ENCODE measurements at regions not wholly inside any gene's neighbourhood (a gene's known extent, or its start where the extent isn't known, plus 50 kb on each side); places are given as distances from the start of the nearest gene placed in this dataset.

DNA sequence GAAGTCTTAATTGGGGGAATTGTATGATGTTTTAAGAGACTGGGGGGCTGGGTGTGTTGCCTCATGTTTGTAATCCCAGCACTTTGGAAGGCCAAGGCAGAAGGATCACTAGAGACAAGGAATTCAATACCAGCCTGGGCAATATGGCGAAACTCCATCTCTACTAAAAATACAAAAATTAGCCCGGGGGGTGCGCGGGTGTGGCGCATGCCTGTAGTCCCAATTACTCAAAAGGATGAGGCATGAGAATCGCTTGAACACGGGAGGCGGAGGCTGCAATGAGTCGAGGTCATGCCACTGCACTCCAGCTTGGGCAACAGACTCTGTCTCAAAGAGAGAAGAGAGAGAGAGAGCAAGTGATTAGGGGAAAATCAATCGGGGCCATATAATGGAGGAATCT, 600.5 kb downstream of the SLC16A7 start:
- Histone ChIP-seq H3K36me3 (replicated peaks in 1 of 2) (no peaks in the 10 kb centered on the region), H3K4me1 (replicated peaks in 1 of 2) (no peaks in the 10 kb centered on the region), H3K9me3 (replicated peaks in 1 of 3) (no peaks in the 10 kb centered on the region), H3K27ac (no peak overlapping the region), H3K27me3 (no peaks in the 10 kb centered on the region), H3K4me3 (no peak overlapping the region)
- WGBS, 4 donors, result 88 to 94% (median 91%) methylated on average over 10 of the region's 10 CpGs
- DNase-seq, result no peak
- TF ChIP-seq POLR2A (IDR thresholded peaks at IDR 0.05) (no peak), CTCF (IDR thresholded peaks at IDR 0.05) (no peak)
- intact Hi-C loops (cut with DNase I), result no loop called here

GRCh38 chr12:60197589-60197988, 601.8 kb downstream of the SLC16A7 start:
- no peak for DNase-seq
- intact Hi-C loops (cut with DNase I), result no loop called here
- TF ChIP-seq POLR2A (IDR thresholded peaks at IDR 0.05) (no peak), CTCF (IDR thresholded peaks at IDR 0.05) (no peak)
- Histone ChIP-seq H3K27me3 (no peaks in the 10 kb centered on the region), H3K36me3 (replicated peaks in 1 of 2) (no peaks in the 10 kb centered on the region), H3K27ac (no peak overlapping the region), H3K4me3 (no peak overlapping the region), H3K4me1 (replicated peaks in 1 of 2) (no peaks in the 10 kb centered on the region), H3K9me3 (replicated peaks in 1 of 3) (no peaks in the 10 kb centered on the region)
- WGBS, 4 donors, result 65 to 81% (median 74%) methylated on average over 2 of the region's 2 CpGs

- H3K36me3 ChIP-seq (replicated peaks in 1 of 2), result no peaks in the 10 kb centered on the region
- TF ChIP-seq CTCF (IDR thresholded peaks at IDR 0.05), result no peak
- no peak for TF ChIP-seq POLR2A (IDR thresholded peaks at IDR 0.05)
- intact Hi-C loops (cut with DNase I), result no loop called here
- DNase-seq, result no peak
- H3K9me3 ChIP-seq (replicated peaks in 1 of 3), result no peaks in the 10 kb centered on the region
- H3K4me3 ChIP-seq, result no peak overlapping the region
- WGBS, 4 donors, result 62 to 83% (median 64%) methylated on average over 4 of the region's 4 CpGs
- no peaks in the 10 kb centered on the region for H3K4me1 ChIP-seq (replicated peaks in 1 of 2)
- H3K27ac ChIP-seq, result no peak overlapping the region
- H3K27me3 ChIP-seq, result no peaks in the 10 kb centered on the region
These were observed 606.1 kb downstream of the SLC16A7 start for GRCh38 chr12:60201891-60202290.

DNA sequence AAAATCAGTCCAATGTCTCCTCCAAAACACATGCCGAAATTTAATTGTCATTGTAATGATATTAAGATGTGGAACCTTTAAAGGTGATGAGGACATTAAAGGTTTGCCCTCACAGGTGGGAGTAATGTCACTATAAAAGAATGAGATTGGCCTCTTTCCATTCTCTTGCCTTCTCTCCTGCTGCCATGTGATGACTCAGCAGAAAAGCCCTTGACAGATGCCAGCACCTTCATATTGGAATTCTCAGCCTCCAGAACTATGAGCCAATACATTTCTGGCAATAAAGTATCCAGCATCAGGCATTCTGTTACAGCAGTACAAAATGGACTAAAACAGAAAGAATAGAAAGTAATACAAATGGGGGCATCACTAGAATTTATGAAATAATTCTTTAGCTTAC, 609.7 kb downstream of the SLC16A7 start:
- no peak overlapping the region for H3K27ac ChIP-seq
- peak in 1 of 7 donors; percentile 3 for DNase-seq
- intact Hi-C loops (cut with DNase I), result no loop called here
- H3K36me3 ChIP-seq (replicated peaks in 1 of 2), result no peaks in the 10 kb centered on the region
- H3K9me3 ChIP-seq (replicated peaks in 1 of 3), result no peaks in the 10 kb centered on the region
- no peak overlapping the region for H3K4me3 ChIP-seq
- TF ChIP-seq POLR2A (IDR thresholded peaks at IDR 0.05) (no peak), CTCF (IDR thresholded peaks at IDR 0.05) (no peak)
- no peaks in the 10 kb centered on the region for H3K27me3 ChIP-seq
- H3K4me1 ChIP-seq (replicated peaks in 1 of 2), result no peaks in the 10 kb centered on the region
- WGBS, 4 donors, result 81 to 86% (median 83%) methylated on average over 1 of the region's 1 CpG

All from adrenal gland (tissue), 9 donors.